GM21367 (cell line): ENCODE measurements at regions not wholly inside any gene's neighbourhood (a gene's known extent, or its start where the extent isn't known, plus 50 kb on each side); places are given as distances from the start of the nearest gene placed in this dataset.
"Not testable (repeated sequence)": the region's sequence is repeated elsewhere in the genome, so short reads cannot be mapped to it uniquely, and the experiment has no call there.

Experiments used
- ATAC-seq: cut with Tn5 transposase; IDR thresholded peaks from one replicate; pipeline ENCODE4 v1.9.1; 2021; ENCODE audit not compliant: unreplicated experiment

- no peak for ATAC-seq
Observed at GRCh38 chr10:27390681-27391080, 113.4 kb upstream of the RAB18 start.

GRCh38 chr10:27388761-27389399, 115.2 kb upstream of the RAB18 start:
- no peak for ATAC-seq

GRCh38 chr10:27383595-27384542, 120.2 kb upstream of the RAB18 start:
- no peak for ATAC-seq

- ATAC-seq: no peak
Observed at GRCh38 chr10:27382176-27382575, 121.9 kb upstream of the RAB18 start.

- no peak for ATAC-seq
Observed at GRCh38 chr10:27380929-27381358, 123.2 kb upstream of the RAB18 start.

GRCh38 chr10:27379041-27379440, 125.1 kb upstream of the RAB18 start:
- not testable (repeated sequence) for ATAC-seq

GRCh38 chr10:27373566-27374160, 130.4 kb upstream of the RAB18 start:
- no peak for ATAC-seq

- no peak for ATAC-seq
Observed at GRCh38 chr10:27372095-27372494, 131.5 kb upstream of the ACBD5 start.

GRCh38 chr10:27371375-27371774, 130.8 kb upstream of the ACBD5 start:
- ATAC-seq: not testable (repeated sequence)

GRCh38 chr10:27369880-27370279, 129.3 kb upstream of the ACBD5 start:
- no peak for ATAC-seq

- no peak for ATAC-seq
Observed at GRCh38 chr10:27368706-27369105, 128.1 kb upstream of the ACBD5 start.

- ATAC-seq: peak; percentile 59
Observed at GRCh38 chr10:27366769-27367168, 126.2 kb upstream of the ACBD5 start.

- ATAC-seq: no peak
Observed at GRCh38 chr10:27364028-27364427, 123.4 kb upstream of the ACBD5 start.

GRCh38 chr10:27360581-27361172, 120.1 kb upstream of the ACBD5 start:
- peak; percentile 92 for ATAC-seq

- ATAC-seq: no peak
Observed at GRCh38 chr10:27359792-27360355, 119.3 kb upstream of the ACBD5 start.

- ATAC-seq: no peak
Observed at GRCh38 chr10:27356738-27357137, 116.1 kb upstream of the ACBD5 start.

- no peak for ATAC-seq
Observed at GRCh38 chr10:27355918-27356573, 115.4 kb upstream of the ACBD5 start.

- peak; percentile 97 for ATAC-seq
Observed at GRCh38 chr10:27354643-27355270, 114.2 kb upstream of the ACBD5 start.

- not testable (repeated sequence) for ATAC-seq
Observed at GRCh38 chr10:27354100-27354499, 113.5 kb upstream of the ACBD5 start.

GRCh38 chr10:27349987-27350386, 109.4 kb upstream of the ACBD5 start:
- no peak for ATAC-seq
